ENCODE measurements at regions not wholly inside any gene's neighbourhood (a gene's known extent, or its start where the extent isn't known, plus 50 kb on each side); places are given as distances from the start of the nearest gene placed in this dataset.

DNA sequence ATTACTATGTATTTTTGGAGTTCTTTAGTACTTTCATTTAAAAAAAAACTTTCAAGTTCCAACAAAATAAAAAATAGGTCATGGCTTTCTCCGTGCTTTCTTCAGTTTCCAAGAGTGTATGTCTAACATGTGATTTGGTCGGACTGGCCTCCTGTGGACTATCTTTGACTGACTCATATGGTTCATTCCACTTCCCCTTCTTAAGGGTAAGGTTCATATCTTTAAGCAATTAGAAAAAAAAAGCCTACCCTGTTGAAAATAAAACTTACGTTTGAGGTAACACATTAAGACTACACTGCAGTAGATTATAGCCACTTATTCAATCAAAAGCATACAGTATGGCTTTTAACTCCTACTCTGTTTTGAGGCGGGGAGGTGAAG, 112.8 kb upstream of the AHR start:
- TF ChIP-seq FOXA1 (IDR thresholded peaks at IDR 0.05), result no peak
- TF ChIP-seq SP1 (IDR thresholded peaks at IDR 0.05), result no peak
- no peak for DNase-seq (ENCODE audit: extremely low spot score)
- POLR2A ChIA-PET, result no interaction called here
- CTCF ChIA-PET, result no interaction called here

DNA sequence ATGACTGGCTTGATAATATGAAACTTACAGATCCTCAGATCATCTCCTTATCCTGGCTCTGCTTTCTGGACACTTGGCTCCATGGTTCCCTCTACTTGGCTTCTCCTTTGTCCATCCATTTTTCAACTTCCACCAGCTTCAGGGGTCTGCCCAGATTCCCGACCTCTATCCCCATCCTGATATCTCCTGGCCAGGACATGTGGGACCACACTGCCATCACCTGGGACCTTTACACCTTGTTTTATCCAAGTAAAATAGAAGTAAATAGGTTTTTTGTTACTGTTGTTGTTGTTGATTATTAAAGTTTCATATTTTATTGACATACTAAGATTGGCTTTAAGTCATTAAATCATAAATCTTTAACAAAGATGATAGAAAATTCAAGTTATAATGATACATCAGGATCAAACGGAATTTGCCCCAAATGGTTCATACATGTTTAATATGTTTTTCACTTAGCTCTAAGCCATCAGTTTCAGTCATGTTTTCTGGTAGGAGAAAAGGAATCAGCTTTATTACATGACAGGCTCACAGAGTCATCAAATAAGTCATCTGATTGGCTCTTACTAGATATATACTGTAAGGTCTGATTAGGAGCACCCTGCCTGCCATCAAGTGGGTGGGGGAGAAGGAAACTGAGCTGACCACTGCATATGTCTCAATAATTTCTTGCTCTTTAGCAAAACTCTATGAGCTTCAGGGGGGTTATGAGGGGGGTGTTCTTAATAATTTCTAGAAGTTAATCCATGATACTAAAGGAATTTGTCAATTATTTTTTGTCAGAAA, 111.5 kb upstream of the AHR start:
- CTCF ChIA-PET, result no interaction called here
- DNase-seq (ENCODE audit: extremely low spot score), result no peak
- POLR2A ChIA-PET, result no interaction called here
- TF ChIP-seq L3MBTL2 (conservative IDR thresholded peaks at IDR 0.05) (no peak), HDGF (IDR thresholded peaks at IDR 0.05; ENCODE audit: borderline replicate concordance) (no peak), ELF4 (IDR thresholded peaks at IDR 0.05) (no peak), ZNF384 (IDR thresholded peaks at IDR 0.05) (no peak), SP1 (IDR thresholded peaks at IDR 0.05) (no peak), FOXM1 (IDR thresholded peaks at IDR 0.05; ENCODE audit: borderline replicate concordance) (no peak), SUZ12 (IDR thresholded peaks at IDR 0.05) (no peak), ARNT (IDR thresholded peaks at IDR 0.05) (no peak)

GRCh38 chr7:17194656-17195055, 103.8 kb upstream of the AHR start:
- TF ChIP-seq, protein P1, sequence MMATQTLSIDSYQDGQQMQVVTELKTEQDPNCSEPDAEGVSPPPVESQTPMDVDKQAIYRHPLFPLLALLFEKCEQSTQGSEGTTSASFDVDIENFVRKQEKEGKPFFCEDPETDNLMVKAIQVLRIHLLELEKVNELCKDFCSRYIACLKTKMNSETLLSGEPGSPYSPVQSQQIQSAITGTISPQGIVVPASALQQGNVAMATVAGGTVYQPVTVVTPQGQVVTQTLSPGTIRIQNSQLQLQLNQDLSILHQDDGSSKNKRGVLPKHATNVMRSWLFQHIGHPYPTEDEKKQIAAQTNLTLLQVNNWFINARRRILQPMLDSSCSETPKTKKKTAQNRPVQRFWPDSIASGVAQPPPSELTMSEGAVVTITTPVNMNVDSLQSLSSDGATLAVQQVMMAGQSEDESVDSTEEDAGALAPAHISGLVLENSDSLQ (IDR thresholded peaks at IDR 0.05), result no peak
- TF ChIP-seq LEF1 (IDR thresholded peaks at IDR 0.05; ENCODE audit: borderline replicate concordance) (no peak), BHLHE40 (IDR thresholded peaks at IDR 0.05; ENCODE audit: borderline replicate concordance) (no peak), HDGF (IDR thresholded peaks at IDR 0.05; ENCODE audit: borderline replicate concordance) (no peak), SUZ12 (IDR thresholded peaks at IDR 0.05) (no peak), ARNT (IDR thresholded peaks at IDR 0.05) (no peak), ZNF384 (IDR thresholded peaks at IDR 0.05) (no peak), FOXM1 (IDR thresholded peaks at IDR 0.05; ENCODE audit: borderline replicate concordance) (no peak), ELF4 (IDR thresholded peaks at IDR 0.05) (no peak), NFRKB (IDR thresholded peaks at IDR 0.05) (no peak), L3MBTL2 (conservative IDR thresholded peaks at IDR 0.05) (no peak), CTBP1 (IDR thresholded peaks at IDR 0.05; ENCODE audit: borderline replicate concordance) (no peak), FOXA1 (IDR thresholded peaks at IDR 0.05) (no peak)
- ChIA-PET POLR2A (no interaction called here), CTCF (no interaction called here)
- no peak for DNase-seq (ENCODE audit: extremely low spot score)

- ChIA-PET POLR2A (no interaction called here), CTCF (no interaction called here)
- TF ChIP-seq ELF4 (IDR thresholded peaks at IDR 0.05) (no peak), FOXM1 (IDR thresholded peaks at IDR 0.05; ENCODE audit: borderline replicate concordance) (no peak), CTBP1 (IDR thresholded peaks at IDR 0.05; ENCODE audit: borderline replicate concordance) (no peak)
- TF ChIP-seq, protein P1 (IDR thresholded peaks at IDR 0.05), result no peak
- DNase-seq (ENCODE audit: extremely low spot score), result no peak
Measured at GRCh38 chr7:17195576-17195975, 102.9 kb upstream of the AHR start.

GRCh38 chr7:17205910-17206309, 92.5 kb upstream of the AHR start:
- no peak for DNase-seq (ENCODE audit: extremely low spot score)
- TF ChIP-seq SUZ12 (IDR thresholded peaks at IDR 0.05) (no peak), TARDBP (IDR thresholded peaks at IDR 0.05) (no peak)
- CTCF ChIA-PET, result no interaction called here
- POLR2A ChIA-PET, result no interaction called here

DNA sequence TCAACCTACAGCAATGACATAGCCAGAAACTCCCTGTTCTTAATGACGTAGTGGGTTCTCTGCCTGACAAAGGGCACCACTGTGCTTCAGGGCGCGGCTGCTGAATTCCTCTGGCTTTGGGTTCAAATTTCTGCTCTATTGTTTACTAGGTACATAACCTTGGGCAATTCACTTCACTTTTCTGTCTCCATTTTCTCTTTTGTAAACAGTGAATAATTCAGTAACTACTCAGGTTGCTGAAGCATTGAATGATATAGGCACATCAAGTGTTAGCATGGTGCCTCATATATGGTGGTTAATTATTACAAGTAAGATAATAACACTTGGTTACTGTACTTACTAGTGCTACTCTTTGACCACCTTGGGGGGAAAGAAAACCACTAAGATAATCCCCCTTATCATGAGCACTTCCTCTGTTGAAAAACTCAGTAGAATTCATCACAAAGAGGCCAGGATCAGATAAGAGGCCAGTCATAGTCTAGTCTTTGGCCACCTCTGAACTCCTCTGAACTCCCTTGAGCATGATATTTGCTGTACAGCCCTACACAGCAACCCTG, 92.0 kb upstream of the AHR start:
- ChIA-PET CTCF (no interaction called here), POLR2A (no interaction called here)
- DNase-seq (ENCODE audit: extremely low spot score), result no peak

GRCh38 chr7:17207220-17207619, 91.2 kb upstream of the AHR start:
- TF ChIP-seq ELF4 (IDR thresholded peaks at IDR 0.05) (no peak), SUZ12 (IDR thresholded peaks at IDR 0.05) (no peak), BHLHE40 (IDR thresholded peaks at IDR 0.05; ENCODE audit: borderline replicate concordance) (no peak), TARDBP (IDR thresholded peaks at IDR 0.05) (no peak), FOXM1 (IDR thresholded peaks at IDR 0.05; ENCODE audit: borderline replicate concordance) (no peak), NFRKB (IDR thresholded peaks at IDR 0.05) (no peak), FOXK2 (IDR thresholded peaks at IDR 0.05) (no peak), FOXA1 (IDR thresholded peaks at IDR 0.05) (no peak)
- TF ChIP-seq, protein P1 (IDR thresholded peaks at IDR 0.05), result no peak
- ChIA-PET CTCF (no interaction called here), POLR2A (no interaction called here)
- DNase-seq (ENCODE audit: extremely low spot score), result no peak

More for the DNA sequence above, 92.0 kb upstream of the AHR start:
- TF ChIP-seq ARNT (IDR thresholded peaks at IDR 0.05), result no peak
- no peak for TF ChIP-seq SUZ12 (IDR thresholded peaks at IDR 0.05)
- TF ChIP-seq, protein P1 (IDR thresholded peaks at IDR 0.05), result no peak
- TF ChIP-seq L3MBTL2 (conservative IDR thresholded peaks at IDR 0.05), result no peak
- no peak for TF ChIP-seq ELF4 (IDR thresholded peaks at IDR 0.05)
- no peak for TF ChIP-seq NFRKB (IDR thresholded peaks at IDR 0.05)
- no peak for TF ChIP-seq CTBP1 (IDR thresholded peaks at IDR 0.05; ENCODE audit: borderline replicate concordance)
- no peak for TF ChIP-seq HDGF (IDR thresholded peaks at IDR 0.05; ENCODE audit: borderline replicate concordance)
- TF ChIP-seq BHLHE40 (IDR thresholded peaks at IDR 0.05; ENCODE audit: borderline replicate concordance), result no peak
- TF ChIP-seq FOXM1 (IDR thresholded peaks at IDR 0.05; ENCODE audit: borderline replicate concordance), result no peak
- no peak for TF ChIP-seq FOXK2 (IDR thresholded peaks at IDR 0.05)
- TF ChIP-seq SP1 (IDR thresholded peaks at IDR 0.05), result no peak
- no peak for TF ChIP-seq ZNF384 (IDR thresholded peaks at IDR 0.05)
- TF ChIP-seq FOXA1 (IDR thresholded peaks at IDR 0.05), result no peak
